ENCODE measurements at regions not wholly inside any gene's neighbourhood (a gene's known extent, or its start where the extent isn't known, plus 50 kb on each side); places are given as distances from the start of the nearest gene placed in this dataset.

GRCh38 chr1:199405634-199406196 is 621.8 kb upstream of the NR5A2 start:
- no peak for DNase-seq (ENCODE audit: insufficient read length, low spot score)
- TF ChIP-seq POLR2AphosphoS5 (IDR thresholded peaks at IDR 0.05; ENCODE audit: low read depth, low read length), result no peak
- TF ChIP-seq PAX5 (IDR thresholded peaks at IDR 0.05; ENCODE audit: insufficient read depth, low read length, severe bottlenecking), result no peak
- no peak for TF ChIP-seq SPI1 (IDR thresholded peaks at IDR 0.05; ENCODE audit: low read depth, low read length)
- no peak for TF ChIP-seq TAF1 (IDR thresholded peaks at IDR 0.05; ENCODE audit: low read depth, low read length)
- TF ChIP-seq POU2F2 (IDR thresholded peaks at IDR 0.05; ENCODE audit: low read depth, low read length), result no peak
- TF ChIP-seq POLR2A (IDR thresholded peaks at IDR 0.05; ENCODE audit: low read depth, low read length), result no peak
- FAIRE-seq, result no peak

- peak; percentile 5 for FAIRE-seq
- DNase-seq (ENCODE audit: insufficient read length, low spot score), result no peak
- TF ChIP-seq POLR2A (IDR thresholded peaks at IDR 0.05; ENCODE audit: low read depth, low read length), result no peak
- TF ChIP-seq SPI1 (IDR thresholded peaks at IDR 0.05; ENCODE audit: low read depth, low read length), result 0 out of 2 replicates have a peak, but pooled peaks have one; percentile 17
- TF ChIP-seq TAF1 (IDR thresholded peaks at IDR 0.05; ENCODE audit: low read depth, low read length), result no peak
Observed at GRCh38 chr1:199410462-199410861, 617.0 kb upstream of the NR5A2 start.

DNA sequence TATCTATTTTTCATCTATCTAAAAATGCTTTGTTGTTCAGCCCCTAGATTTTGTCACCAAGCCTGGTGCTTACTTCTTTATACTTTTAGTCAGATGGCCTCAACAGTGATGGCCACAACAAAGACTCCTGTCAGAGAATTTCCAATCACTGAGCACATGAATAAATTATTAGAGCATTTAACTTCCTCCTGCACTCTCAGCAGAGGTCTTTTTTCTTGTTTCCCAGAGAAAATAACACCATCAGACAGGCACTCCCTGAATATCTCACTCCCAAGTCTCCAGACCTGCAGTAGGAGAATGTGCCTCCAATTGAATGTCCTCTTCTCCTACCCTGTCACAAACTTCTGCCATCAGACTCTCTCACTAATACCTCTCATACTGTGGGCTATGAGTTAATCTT is 616.0 kb upstream of the NR5A2 start:
- TF ChIP-seq POLR2AphosphoS5 (IDR thresholded peaks at IDR 0.05; ENCODE audit: low read depth, low read length) (no peak), POU2F2 (IDR thresholded peaks at IDR 0.05; ENCODE audit: low read depth, low read length) (no peak), TAF1 (IDR thresholded peaks at IDR 0.05; ENCODE audit: low read depth, low read length) (no peak), PAX5 (IDR thresholded peaks at IDR 0.05; ENCODE audit: insufficient read depth, low read length, severe bottlenecking) (no peak), SPI1 (IDR thresholded peaks at IDR 0.05; ENCODE audit: low read depth, low read length) (no peak), POLR2A (IDR thresholded peaks at IDR 0.05; ENCODE audit: low read depth, low read length) (no peak)
- FAIRE-seq, result no peak
- no peak for DNase-seq (ENCODE audit: insufficient read length, low spot score)

GRCh38 chr1:199422206-199422605 is 605.3 kb upstream of the NR5A2 start:
- DNase-seq (ENCODE audit: insufficient read length, low spot score), result no peak
- no peak for TF ChIP-seq POLR2A (IDR thresholded peaks at IDR 0.05; ENCODE audit: low read depth, low read length)
- FAIRE-seq, result no peak

DNA sequence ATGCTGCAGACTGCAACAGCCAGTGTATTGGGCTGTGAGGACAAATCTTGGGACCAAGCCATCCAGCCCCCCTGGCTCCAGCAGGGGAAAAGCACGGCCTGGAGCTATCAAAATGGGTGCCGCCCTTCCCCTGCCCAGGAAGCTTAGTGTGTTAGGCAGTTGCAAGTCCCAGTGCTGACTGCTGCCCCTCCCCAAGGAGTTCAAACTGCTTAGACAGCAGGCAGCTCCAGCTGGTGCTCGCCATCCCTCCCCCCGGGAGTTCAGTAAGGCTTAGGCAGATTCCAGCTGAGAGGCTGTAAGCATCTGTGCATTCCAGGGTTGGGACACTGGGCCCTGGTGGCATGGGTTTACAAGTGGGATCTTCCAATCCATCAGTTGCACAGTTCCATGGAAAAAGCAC is 579.6 kb upstream of the NR5A2 start:
- no peak for FAIRE-seq
- TF ChIP-seq PAX5 (IDR thresholded peaks at IDR 0.05; ENCODE audit: insufficient read depth, low read length, severe bottlenecking), result no peak
- no peak for TF ChIP-seq POLR2AphosphoS5 (IDR thresholded peaks at IDR 0.05; ENCODE audit: low read depth, low read length)
- no peak for TF ChIP-seq POU2F2 (IDR thresholded peaks at IDR 0.05; ENCODE audit: low read depth, low read length)
- no peak for TF ChIP-seq TAF1 (IDR thresholded peaks at IDR 0.05; ENCODE audit: low read depth, low read length)
- no peak for TF ChIP-seq POLR2A (IDR thresholded peaks at IDR 0.05; ENCODE audit: low read depth, low read length)
- TF ChIP-seq SPI1 (IDR thresholded peaks at IDR 0.05; ENCODE audit: low read depth, low read length), result no peak
- DNase-seq (ENCODE audit: insufficient read length, low spot score), result no peak

GRCh38 chr1:199448646-199449045 is 578.9 kb upstream of the NR5A2 start:
- no peak for TF ChIP-seq POLR2AphosphoS5 (IDR thresholded peaks at IDR 0.05; ENCODE audit: low read depth, low read length)
- no peak for TF ChIP-seq SPI1 (IDR thresholded peaks at IDR 0.05; ENCODE audit: low read depth, low read length)
- TF ChIP-seq POU2F2 (IDR thresholded peaks at IDR 0.05; ENCODE audit: low read depth, low read length), result no peak
- no peak for TF ChIP-seq TAF1 (IDR thresholded peaks at IDR 0.05; ENCODE audit: low read depth, low read length)
- TF ChIP-seq PAX5 (IDR thresholded peaks at IDR 0.05; ENCODE audit: insufficient read depth, low read length, severe bottlenecking), result no peak
- no peak for TF ChIP-seq POLR2A (IDR thresholded peaks at IDR 0.05; ENCODE audit: low read depth, low read length)
- FAIRE-seq, result no peak
- no peak for DNase-seq (ENCODE audit: insufficient read length, low spot score)

- DNase-seq (ENCODE audit: insufficient read length, low spot score), result no peak
- FAIRE-seq, result no peak
- TF ChIP-seq PAX5 (IDR thresholded peaks at IDR 0.05; ENCODE audit: insufficient read depth, low read length, severe bottlenecking) (no peak), POLR2AphosphoS5 (IDR thresholded peaks at IDR 0.05; ENCODE audit: low read depth, low read length) (no peak), POLR2A (IDR thresholded peaks at IDR 0.05; ENCODE audit: low read depth, low read length) (no peak), SPI1 (IDR thresholded peaks at IDR 0.05; ENCODE audit: low read depth, low read length) (no peak), TAF1 (IDR thresholded peaks at IDR 0.05; ENCODE audit: low read depth, low read length) (no peak), POU2F2 (IDR thresholded peaks at IDR 0.05; ENCODE audit: low read depth, low read length) (no peak)
Observed at GRCh38 chr1:199449221-199449620, 578.3 kb upstream of the NR5A2 start.

DNA sequence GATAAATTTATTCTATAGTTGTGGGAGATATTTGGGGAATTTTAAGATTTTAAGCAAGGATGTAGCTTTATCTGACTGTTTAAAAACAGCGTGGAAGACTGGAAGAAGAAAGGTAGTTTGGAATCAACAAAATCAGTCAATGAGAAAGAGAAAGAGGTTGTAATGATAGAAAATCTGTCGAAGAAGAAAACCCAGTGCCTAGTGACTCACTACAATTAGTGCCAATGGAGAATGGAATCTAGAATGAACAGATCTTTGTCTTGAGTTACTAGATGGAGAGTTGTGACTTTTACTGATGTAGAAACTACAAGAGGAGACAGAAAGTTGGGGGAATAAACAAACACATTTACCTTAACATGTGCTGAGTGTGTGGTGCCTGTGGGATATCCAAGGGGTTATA is 577.8 kb upstream of the NR5A2 start:
- FAIRE-seq, result no peak
- no peak for TF ChIP-seq POU2F2 (IDR thresholded peaks at IDR 0.05; ENCODE audit: low read depth, low read length)
- no peak for TF ChIP-seq POLR2A (IDR thresholded peaks at IDR 0.05; ENCODE audit: low read depth, low read length)
- DNase-seq (ENCODE audit: insufficient read length, low spot score), result no peak

- FAIRE-seq (no peak), DNase-seq (ENCODE audit: insufficient read length, low spot score) (no peak)
- no peak for TF ChIP-seq POLR2AphosphoS5 (IDR thresholded peaks at IDR 0.05; ENCODE audit: low read depth, low read length)
- no peak for TF ChIP-seq TAF1 (IDR thresholded peaks at IDR 0.05; ENCODE audit: low read depth, low read length)
- no peak for TF ChIP-seq POLR2A (IDR thresholded peaks at IDR 0.05; ENCODE audit: low read depth, low read length)
- no peak for TF ChIP-seq POU2F2 (IDR thresholded peaks at IDR 0.05; ENCODE audit: low read depth, low read length)
- TF ChIP-seq PAX5 (IDR thresholded peaks at IDR 0.05; ENCODE audit: insufficient read depth, low read length, severe bottlenecking), result no peak
- TF ChIP-seq SPI1 (IDR thresholded peaks at IDR 0.05; ENCODE audit: low read depth, low read length), result no peak
Observed at GRCh38 chr1:199452627-199453026, 574.9 kb upstream of the NR5A2 start.

- FAIRE-seq (no peak), DNase-seq (ENCODE audit: insufficient read length, low spot score) (no peak)
- TF ChIP-seq POU2F2 (IDR thresholded peaks at IDR 0.05; ENCODE audit: low read depth, low read length) (no peak), TAF1 (IDR thresholded peaks at IDR 0.05; ENCODE audit: low read depth, low read length) (no peak), PAX5 (IDR thresholded peaks at IDR 0.05; ENCODE audit: insufficient read depth, low read length, severe bottlenecking) (no peak), SPI1 (IDR thresholded peaks at IDR 0.05; ENCODE audit: low read depth, low read length) (no peak), POLR2AphosphoS5 (IDR thresholded peaks at IDR 0.05; ENCODE audit: low read depth, low read length) (no peak), POLR2A (IDR thresholded peaks at IDR 0.05; ENCODE audit: low read depth, low read length) (no peak)
Observed at GRCh38 chr1:199453723-199454122, 573.8 kb upstream of the NR5A2 start.
